ENCODE measurements at regions not wholly inside any gene's neighbourhood (a gene's known extent, or its start where the extent isn't known, plus 50 kb on each side); places are given as distances from the start of the nearest gene placed in this dataset.

DNA sequence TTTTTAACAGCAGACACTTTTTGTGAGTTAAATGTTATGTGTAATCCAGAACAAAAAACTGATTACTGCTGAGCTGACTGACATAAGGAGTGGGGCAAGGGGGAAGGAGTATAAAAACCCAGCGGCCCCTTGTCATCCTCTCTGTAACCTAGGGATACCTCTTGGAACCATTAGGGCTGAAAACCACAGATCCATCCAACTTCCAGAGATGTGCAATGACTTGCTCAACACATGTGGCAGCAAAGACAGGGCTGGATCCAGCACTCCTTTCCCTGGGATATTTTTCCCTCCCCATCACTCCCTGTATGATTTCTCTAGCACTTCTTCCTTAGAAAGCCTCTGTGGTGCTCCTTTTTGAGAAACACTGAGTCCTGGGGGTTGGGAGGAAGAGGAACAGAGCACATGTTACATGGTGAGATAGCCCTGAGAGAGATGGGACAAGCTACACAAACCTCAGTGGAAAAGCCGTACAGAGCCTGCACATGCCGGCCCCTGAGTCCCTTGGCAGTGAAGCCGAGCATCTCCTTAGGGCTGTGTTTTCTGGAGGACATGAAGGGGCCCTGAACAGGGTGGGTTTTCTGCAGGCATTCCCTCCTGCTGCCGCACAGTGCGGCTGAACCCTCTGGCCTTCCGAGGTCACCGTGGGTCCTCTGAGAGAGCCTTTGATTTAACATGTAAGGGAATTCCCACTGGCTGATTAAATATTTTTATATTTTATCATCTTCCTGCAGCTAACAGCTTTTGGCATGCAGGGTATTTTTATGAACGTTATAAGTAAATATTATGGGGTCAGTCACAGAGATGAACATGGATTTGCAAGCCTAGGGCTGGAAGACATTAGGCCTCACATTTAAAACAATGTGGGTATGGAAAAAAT, 219.9 kb downstream of the COG6 start:
- no peaks in the 10 kb centered on the region for H3K9me3 Mint-ChIP-seq (ENCODE audit: unreplicated experiment)
- H3K4me3 Mint-ChIP-seq (ENCODE audit: unreplicated experiment): no peak overlapping the region
- Histone ChIP-seq H2AFZ (ENCODE audit: low read depth, low read length) (peak overlapping the region; percentile 61), H3K9me3 (ENCODE audit: insufficient read depth, low read depth, low read length) (no peaks in the 10 kb centered on the region), H4K20me1 (ENCODE audit: insufficient read depth, low read length) (no peaks in the 10 kb centered on the region), H3K36me3 (ENCODE audit: insufficient read depth, low read length) (no peaks in the 10 kb centered on the region), H3K27me3 (ENCODE audit: insufficient read depth, low read length) (no peaks in the 10 kb centered on the region), H3K4me1 (ENCODE audit: insufficient read depth, low read length) (peaks cover 13% of the 10 kb centered on the region), H3K79me2 (ENCODE audit: insufficient read depth, low read length) (no peaks in the 10 kb centered on the region), H3K4me3 (ENCODE audit: insufficient read depth, low read depth, low read length) (no peak overlapping the region), H3K27ac (ENCODE audit: low read depth, low read length) (peak overlapping the region; percentile 70), H3K9ac (ENCODE audit: low read length) (peak overlapping the region; percentile 45), H3K4me2 (ENCODE audit: low read length) (no peak overlapping the region)
- no peak overlapping the region for H3K27ac Mint-ChIP-seq (ENCODE audit: unreplicated experiment)
- H3K4me1 Mint-ChIP-seq (ENCODE audit: low read depth, unreplicated experiment): peaks cover 8% of the 10 kb centered on the region
- TF ChIP-seq EZH2 (IDR thresholded peaks at IDR 0.05; ENCODE audit: insufficient read depth, low read length): no peak
- DNase-seq (ENCODE audit: low read depth): no peak
- no peaks in the 10 kb centered on the region for H3K27me3 Mint-ChIP-seq (ENCODE audit: low read depth, unreplicated experiment)
- no peak for FAIRE-seq
- H3K36me3 Mint-ChIP-seq (ENCODE audit: low read depth, unreplicated experiment): no peaks in the 10 kb centered on the region

DNA sequence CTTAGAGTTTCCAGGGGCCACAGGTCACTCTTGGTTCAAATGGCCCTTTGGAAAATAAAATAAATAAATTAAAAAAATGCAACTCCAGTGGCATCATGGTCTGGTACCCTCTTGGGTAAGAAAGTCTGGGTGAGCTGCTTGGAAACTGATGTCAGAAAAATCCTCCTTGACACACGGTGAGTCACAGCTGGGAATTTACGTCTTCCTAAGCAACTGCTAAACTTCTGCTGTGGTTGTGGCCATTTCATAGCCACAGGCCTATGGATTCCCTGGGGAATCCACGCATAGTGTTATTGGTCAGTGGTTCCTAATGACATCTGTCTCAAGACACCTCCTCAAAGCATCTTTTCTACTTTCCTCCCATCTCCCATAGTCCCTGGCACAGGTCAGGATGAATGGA, 220.8 kb downstream of the COG6 start:
- FAIRE-seq (peak; percentile 60), DNase-seq (ENCODE audit: low read depth) (peak; percentile 91)
- Histone ChIP-seq H3K27ac (ENCODE audit: low read depth, low read length) (peak overlapping the region; percentile 70), H3K4me1 (ENCODE audit: insufficient read depth, low read length) (peaks cover 13% of the 10 kb centered on the region), H2AFZ (ENCODE audit: low read depth, low read length) (no peak overlapping the region), H4K20me1 (ENCODE audit: insufficient read depth, low read length) (no peaks in the 10 kb centered on the region), H3K4me3 (ENCODE audit: insufficient read depth, low read depth, low read length) (no peak overlapping the region), H3K9ac (ENCODE audit: low read length) (peak overlapping the region; percentile 45), H3K9me3 (ENCODE audit: insufficient read depth, low read depth, low read length) (no peaks in the 10 kb centered on the region), H3K4me2 (ENCODE audit: low read length) (peak overlapping the region; percentile 1), H3K36me3 (ENCODE audit: insufficient read depth, low read length) (no peaks in the 10 kb centered on the region), H3K79me2 (ENCODE audit: insufficient read depth, low read length) (no peaks in the 10 kb centered on the region), H3K27me3 (ENCODE audit: insufficient read depth, low read length) (no peaks in the 10 kb centered on the region)
- H3K27ac Mint-ChIP-seq (ENCODE audit: unreplicated experiment): peak overlapping the region; percentile 83
- no peak overlapping the region for H3K4me3 Mint-ChIP-seq (ENCODE audit: unreplicated experiment)
- TF ChIP-seq, protein P1, sequence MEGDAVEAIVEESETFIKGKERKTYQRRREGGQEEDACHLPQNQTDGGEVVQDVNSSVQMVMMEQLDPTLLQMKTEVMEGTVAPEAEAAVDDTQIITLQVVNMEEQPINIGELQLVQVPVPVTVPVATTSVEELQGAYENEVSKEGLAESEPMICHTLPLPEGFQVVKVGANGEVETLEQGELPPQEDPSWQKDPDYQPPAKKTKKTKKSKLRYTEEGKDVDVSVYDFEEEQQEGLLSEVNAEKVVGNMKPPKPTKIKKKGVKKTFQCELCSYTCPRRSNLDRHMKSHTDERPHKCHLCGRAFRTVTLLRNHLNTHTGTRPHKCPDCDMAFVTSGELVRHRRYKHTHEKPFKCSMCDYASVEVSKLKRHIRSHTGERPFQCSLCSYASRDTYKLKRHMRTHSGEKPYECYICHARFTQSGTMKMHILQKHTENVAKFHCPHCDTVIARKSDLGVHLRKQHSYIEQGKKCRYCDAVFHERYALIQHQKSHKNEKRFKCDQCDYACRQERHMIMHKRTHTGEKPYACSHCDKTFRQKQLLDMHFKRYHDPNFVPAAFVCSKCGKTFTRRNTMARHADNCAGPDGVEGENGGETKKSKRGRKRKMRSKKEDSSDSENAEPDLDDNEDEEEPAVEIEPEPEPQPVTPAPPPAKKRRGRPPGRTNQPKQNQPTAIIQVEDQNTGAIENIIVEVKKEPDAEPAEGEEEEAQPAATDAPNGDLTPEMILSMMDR (IDR thresholded peaks at IDR 0.05; ENCODE audit: insufficient read depth, low read depth, low read length): no peak
- TF ChIP-seq EZH2 (IDR thresholded peaks at IDR 0.05; ENCODE audit: insufficient read depth, low read length): no peak
- peaks cover 8% of the 10 kb centered on the region for H3K4me1 Mint-ChIP-seq (ENCODE audit: low read depth, unreplicated experiment)
- H3K36me3 Mint-ChIP-seq (ENCODE audit: low read depth, unreplicated experiment): no peaks in the 10 kb centered on the region
- peaks cover 3% of the 10 kb centered on the region for H3K9me3 Mint-ChIP-seq (ENCODE audit: unreplicated experiment)
- no peaks in the 10 kb centered on the region for H3K27me3 Mint-ChIP-seq (ENCODE audit: low read depth, unreplicated experiment)

DNA sequence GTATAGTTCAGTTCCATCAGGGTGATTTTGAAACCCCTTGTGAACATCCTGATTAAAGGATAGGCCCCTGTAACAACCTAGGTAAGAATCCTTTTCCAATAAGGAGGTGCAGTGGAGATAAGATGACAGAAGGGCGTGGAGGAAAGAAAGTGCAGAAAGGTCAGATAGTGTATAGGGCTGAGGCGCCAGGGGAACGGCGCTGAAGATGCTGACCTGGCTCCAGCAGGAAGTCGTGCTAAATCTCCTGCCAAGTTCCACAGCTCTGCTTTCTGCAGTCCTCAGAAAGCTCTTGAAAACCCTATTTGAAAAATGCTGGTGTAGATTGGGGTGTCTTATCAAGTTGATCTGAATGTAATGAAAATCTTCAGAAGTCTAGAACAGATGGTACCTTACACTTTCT, 221.7 kb downstream of the COG6 start:
- FAIRE-seq (no peak), DNase-seq (ENCODE audit: low read depth) (no peak)
- Histone ChIP-seq H3K4me2 (ENCODE audit: low read length) (no peak overlapping the region), H3K9me3 (ENCODE audit: insufficient read depth, low read depth, low read length) (no peaks in the 10 kb centered on the region), H3K36me3 (ENCODE audit: insufficient read depth, low read length) (no peaks in the 10 kb centered on the region), H3K4me1 (ENCODE audit: insufficient read depth, low read length) (peaks cover 16% of the 10 kb centered on the region), H3K9ac (ENCODE audit: low read length) (peak overlapping the region; percentile 32), H3K27me3 (ENCODE audit: insufficient read depth, low read length) (no peaks in the 10 kb centered on the region), H2AFZ (ENCODE audit: low read depth, low read length) (no peak overlapping the region), H4K20me1 (ENCODE audit: insufficient read depth, low read length) (no peaks in the 10 kb centered on the region), H3K27ac (ENCODE audit: low read depth, low read length) (peak overlapping the region; percentile 70), H3K4me3 (ENCODE audit: insufficient read depth, low read depth, low read length) (no peak overlapping the region), H3K79me2 (ENCODE audit: insufficient read depth, low read length) (no peaks in the 10 kb centered on the region)
- TF ChIP-seq, protein P1 (IDR thresholded peaks at IDR 0.05; ENCODE audit: insufficient read depth, low read depth, low read length): no peak
- no peak for TF ChIP-seq EZH2 (IDR thresholded peaks at IDR 0.05; ENCODE audit: insufficient read depth, low read length)
- peaks cover under 1% of the 10 kb centered on the region for H3K36me3 Mint-ChIP-seq (ENCODE audit: low read depth, unreplicated experiment)
- H3K27ac Mint-ChIP-seq (ENCODE audit: unreplicated experiment): no peak overlapping the region
- no peaks in the 10 kb centered on the region for H3K27me3 Mint-ChIP-seq (ENCODE audit: low read depth, unreplicated experiment)
- no peak overlapping the region for H3K4me3 Mint-ChIP-seq (ENCODE audit: unreplicated experiment)
- peaks cover 13% of the 10 kb centered on the region for H3K4me1 Mint-ChIP-seq (ENCODE audit: low read depth, unreplicated experiment)
- H3K9me3 Mint-ChIP-seq (ENCODE audit: unreplicated experiment): peaks cover 6% of the 10 kb centered on the region

Data from astrocyte (in vitro differentiated cells and primary cell).